ENCODE measurements at regions not wholly inside any gene's neighbourhood (a gene's known extent, or its start where the extent isn't known, plus 50 kb on each side); places are given as distances from the start of the nearest gene placed in this dataset.

DNA sequence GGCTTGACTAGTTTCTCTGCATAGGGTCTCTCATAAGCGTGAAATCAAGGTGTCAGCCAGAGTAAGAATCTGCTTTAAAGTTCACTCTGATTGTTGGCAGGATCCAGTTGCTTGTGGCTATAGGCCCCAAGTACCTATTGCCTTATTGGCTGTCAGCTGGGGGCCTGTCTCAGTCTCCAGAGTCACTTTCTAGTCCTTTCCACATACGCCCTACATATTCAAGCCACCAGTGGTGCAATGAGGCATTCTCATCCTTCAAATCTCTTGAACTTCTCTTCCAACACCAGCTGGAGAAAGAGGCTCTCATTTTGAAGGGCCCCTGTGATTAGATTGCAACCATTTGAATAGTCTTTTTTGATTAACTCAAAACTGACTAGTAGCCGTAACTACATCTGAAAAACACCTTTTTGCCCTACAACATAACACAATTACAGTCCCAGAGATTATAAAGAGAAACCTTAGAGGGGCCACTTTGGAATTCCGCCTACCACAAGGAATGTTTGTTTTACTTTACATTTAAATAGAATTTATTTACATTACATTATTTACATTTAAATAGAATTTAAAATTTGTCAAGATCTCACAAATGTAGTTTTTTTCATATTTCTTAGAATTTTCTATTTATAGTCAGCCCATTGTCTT is 520.1 kb downstream of the DSC3 start (continued):
- TF ChIP-seq POLR2AphosphoS5 (IDR thresholded peaks at IDR 0.05; ENCODE audit: low read depth, low read length) (no peak), KDM4A (IDR thresholded peaks at IDR 0.05; ENCODE audit: low read depth, low read length, severe bottlenecking) (no peak), CBX5 (IDR thresholded peaks at IDR 0.05; ENCODE audit: low read depth, low read length) (no peak), SIRT6 (IDR thresholded peaks at IDR 0.05; ENCODE audit: low read length) (no peak)
